ENCODE measurements at regions not wholly inside any gene's neighbourhood (a gene's known extent, or its start where the extent isn't known, plus 50 kb on each side); places are given as distances from the start of the nearest gene placed in this dataset.

DNA sequence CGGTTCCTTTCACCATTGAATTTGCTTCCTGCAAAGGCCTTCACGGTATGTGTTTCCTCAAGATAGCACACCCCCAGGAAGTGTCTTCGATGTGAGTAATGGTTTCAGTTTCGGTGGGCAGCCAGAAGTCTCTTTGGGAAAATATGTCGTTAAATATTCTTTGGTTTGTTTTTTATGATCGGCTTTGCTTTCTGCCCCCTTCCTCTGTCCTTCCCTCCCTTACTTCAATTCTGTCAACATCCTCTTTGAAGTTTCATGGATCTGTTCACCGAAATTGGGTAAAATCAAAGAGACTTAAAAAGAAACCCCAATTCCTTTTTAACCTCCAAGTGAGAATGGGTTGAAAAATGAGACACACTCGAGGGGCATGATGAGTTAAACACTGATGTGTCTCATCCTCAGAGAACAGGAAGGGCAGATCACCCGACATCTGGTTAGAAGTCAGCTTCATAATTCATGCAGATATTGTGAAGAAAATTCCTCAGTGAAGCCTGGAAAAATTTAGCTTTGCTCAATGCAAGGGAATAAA is 170.8 kb upstream of the HABP2 start:
- no peak for TF ChIP-seq PHF8 (IDR thresholded peaks at IDR 0.05; ENCODE audit: borderline replicate concordance, low read length)
- TF ChIP-seq, protein P1, sequence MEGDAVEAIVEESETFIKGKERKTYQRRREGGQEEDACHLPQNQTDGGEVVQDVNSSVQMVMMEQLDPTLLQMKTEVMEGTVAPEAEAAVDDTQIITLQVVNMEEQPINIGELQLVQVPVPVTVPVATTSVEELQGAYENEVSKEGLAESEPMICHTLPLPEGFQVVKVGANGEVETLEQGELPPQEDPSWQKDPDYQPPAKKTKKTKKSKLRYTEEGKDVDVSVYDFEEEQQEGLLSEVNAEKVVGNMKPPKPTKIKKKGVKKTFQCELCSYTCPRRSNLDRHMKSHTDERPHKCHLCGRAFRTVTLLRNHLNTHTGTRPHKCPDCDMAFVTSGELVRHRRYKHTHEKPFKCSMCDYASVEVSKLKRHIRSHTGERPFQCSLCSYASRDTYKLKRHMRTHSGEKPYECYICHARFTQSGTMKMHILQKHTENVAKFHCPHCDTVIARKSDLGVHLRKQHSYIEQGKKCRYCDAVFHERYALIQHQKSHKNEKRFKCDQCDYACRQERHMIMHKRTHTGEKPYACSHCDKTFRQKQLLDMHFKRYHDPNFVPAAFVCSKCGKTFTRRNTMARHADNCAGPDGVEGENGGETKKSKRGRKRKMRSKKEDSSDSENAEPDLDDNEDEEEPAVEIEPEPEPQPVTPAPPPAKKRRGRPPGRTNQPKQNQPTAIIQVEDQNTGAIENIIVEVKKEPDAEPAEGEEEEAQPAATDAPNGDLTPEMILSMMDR (IDR thresholded peaks at IDR 0.05 in 2 of 3, conservative IDR thresholded peaks at IDR 0.05 in 1 of 3; ENCODE audit: insufficient read depth in 2 of 3, low read depth in 1 of 3, low read length in 3 of 3): no peak
- TF ChIP-seq CBX5 (IDR thresholded peaks at IDR 0.05; ENCODE audit: borderline replicate concordance, low read depth): no peak
- TF ChIP-seq, protein P2, sequence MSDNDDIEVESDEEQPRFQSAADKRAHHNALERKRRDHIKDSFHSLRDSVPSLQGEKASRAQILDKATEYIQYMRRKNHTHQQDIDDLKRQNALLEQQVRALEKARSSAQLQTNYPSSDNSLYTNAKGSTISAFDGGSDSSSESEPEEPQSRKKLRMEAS (CRISPR knock-in tag; IDR thresholded peaks at IDR 0.05): no peak
- no peak for TF ChIP-seq RBM22 (IDR thresholded peaks at IDR 0.05; ENCODE audit: low read depth, low read length, poor library complexity, severe bottlenecking)
- TF ChIP-seq NUFIP1 (IDR thresholded peaks at IDR 0.05; ENCODE audit: partially characterized antibody): no peak
- TF ChIP-seq, protein P3, sequence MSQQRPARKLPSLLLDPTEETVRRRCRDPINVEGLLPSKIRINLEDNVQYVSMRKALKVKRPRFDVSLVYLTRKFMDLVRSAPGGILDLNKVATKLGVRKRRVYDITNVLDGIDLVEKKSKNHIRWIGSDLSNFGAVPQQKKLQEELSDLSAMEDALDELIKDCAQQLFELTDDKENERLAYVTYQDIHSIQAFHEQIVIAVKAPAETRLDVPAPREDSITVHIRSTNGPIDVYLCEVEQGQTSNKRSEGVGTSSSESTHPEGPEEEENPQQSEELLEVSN (IDR thresholded peaks at IDR 0.05; ENCODE audit: borderline replicate concordance in 1 of 2, extremely low read depth in 1 of 2, insufficient read depth in 1 of 2, insufficient read length in 1 of 2, low read depth in 1 of 2, low read length in 1 of 2, poor library complexity in 1 of 2, severe bottlenecking in 1 of 2): no peak
- TF ChIP-seq SP1 (CRISPR knock-in tag; IDR thresholded peaks at IDR 0.05): no peak

All from K562 (cell line).